ENCODE measurements at regions not wholly inside any gene's neighbourhood (a gene's known extent, or its start where the extent isn't known, plus 50 kb on each side); places are given as distances from the start of the nearest gene placed in this dataset.

DNA sequence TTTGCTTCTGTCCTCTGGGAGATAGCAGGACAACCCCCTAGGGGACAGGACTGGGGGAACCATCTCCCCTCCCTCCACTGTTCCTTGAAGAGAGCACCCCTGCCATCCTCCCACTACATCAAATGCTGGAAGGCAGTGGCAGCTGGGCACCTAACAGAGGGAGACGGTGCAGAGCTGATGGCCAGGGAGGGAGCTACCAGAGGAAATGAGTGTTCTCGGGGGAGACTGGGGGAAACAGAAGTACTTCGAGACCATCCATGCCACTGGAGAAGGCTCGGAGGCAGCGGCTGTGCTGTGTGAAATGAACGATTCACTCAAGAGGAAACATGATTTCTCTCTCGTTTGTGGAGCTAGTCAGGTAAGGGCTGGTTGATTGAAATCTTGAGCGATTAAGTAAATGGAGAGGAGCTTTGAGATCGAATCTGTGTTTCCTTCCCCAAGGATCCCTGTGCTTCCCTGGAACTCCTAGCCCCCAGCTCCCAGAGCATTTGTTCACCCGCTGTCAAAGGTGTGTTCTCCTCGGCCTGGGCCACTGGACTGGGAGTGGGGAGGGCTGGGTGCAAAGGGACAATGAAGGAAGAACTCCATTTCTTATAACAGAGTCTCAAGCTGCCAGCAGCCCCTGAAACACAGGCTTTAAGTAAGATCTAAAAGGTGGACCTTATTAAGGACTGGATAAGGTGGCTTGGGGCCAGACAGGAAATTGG, 261.3 kb upstream of the MOCS1 start:
- no peak for DNase-seq (ENCODE audit: low spot score)

DNA sequence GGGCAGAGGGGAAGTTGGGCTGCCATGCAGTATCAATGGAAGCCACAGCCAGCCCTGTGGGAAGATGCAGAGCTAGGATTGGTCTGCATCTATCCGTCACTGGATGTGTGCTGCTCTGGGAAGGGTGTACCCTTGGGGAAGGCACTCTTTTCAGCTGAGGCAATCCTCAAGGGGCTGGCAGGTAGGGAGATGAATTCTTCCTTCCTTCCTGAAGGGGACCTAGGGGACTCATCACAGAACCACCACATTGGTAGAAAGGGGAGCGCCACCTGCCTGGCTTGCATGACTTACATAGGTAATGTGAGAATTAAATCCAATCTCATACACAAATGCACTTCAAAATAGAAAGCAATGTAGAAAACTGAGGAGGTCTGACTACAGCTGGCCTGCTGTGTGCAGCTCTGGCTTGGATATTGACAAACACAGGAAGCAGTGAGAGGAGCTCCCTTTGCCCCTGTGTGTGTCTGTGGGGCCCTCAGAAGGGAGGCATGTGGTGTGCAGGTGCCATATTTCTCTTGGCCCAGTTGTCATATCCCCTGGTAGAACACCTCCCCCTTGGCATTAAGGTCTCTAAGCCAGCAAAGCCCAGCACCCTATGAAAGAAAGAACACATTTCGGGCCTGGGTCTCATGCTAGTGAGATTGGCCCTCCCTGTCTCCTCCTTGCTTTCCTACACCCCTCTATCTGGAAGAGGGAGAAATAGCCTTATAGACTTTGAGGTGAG, 260.3 kb upstream of the MOCS1 start:
- DNase-seq (ENCODE audit: low spot score) = no peak

DNA sequence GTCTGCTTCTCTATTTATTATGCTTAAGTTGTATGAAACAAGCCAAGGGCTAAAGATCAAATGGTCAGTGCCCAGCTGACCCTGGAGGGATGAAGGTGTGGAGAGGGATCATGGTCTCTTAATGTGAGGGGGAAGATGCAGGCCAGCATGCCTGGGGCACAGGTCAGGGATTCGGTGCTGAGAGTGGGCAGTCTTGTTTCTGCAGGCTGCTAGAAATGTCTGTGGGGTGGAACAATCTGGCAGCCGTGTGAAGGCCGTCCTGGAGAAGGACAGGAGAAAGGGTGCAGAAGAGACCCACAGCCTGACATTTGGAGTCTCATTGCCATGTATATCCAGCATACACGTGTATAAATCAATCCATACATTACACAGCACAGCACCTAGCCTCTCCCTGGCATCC, 258.3 kb upstream of the MOCS1 start:
- no peak for DNase-seq (ENCODE audit: low spot score)

DNA sequence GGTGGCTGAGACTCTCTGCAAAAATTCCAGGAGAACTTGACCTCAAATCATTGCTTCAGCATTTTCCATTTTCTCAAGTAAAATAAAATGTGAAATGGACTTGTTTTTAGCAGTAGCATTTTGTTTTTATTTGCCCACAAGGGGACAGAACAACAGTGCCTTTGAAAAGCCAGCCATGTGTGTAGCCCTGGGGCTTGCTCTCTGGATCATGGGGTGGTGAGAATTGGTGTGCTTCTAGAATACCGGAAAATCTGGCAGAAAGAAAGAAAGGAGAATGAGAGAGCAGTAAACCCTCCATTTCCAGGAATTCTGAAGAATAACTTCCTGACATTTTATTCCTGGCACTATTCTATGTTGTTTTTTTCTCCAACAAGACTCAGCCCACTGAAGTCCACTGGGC, 254.7 kb upstream of the MOCS1 start:
- no peak for DNase-seq (ENCODE audit: low spot score)

DNA sequence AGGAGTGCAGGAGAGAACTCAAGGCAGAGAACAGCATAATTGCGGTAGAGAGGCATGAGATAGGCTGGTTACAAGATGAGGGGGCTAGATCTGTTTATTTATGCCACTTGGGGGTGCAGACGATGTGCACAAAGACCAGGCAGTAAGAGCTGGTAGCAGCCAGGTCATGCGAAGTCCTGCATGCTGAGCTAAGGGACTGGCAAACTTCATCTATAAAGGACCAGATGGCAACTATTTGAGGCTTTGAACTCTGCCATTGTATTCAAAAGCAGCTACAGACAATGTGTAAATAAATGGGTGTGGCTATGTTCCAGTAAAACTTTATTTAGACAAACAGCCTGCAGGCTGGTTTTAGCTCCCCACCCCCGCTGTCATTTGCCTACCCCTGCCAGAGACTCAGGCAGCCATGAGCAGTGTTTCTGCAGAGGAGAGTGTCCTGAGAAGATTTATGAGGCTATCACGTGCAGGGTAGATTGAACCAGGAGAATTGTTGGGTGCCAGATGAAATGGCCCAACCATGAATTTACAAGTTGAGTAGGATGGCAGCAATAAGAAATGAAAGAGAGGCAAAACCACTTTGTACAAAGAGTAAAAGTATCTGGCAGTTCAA, 253.4 kb upstream of the MOCS1 start:
- DNase-seq (ENCODE audit: low spot score) = no peak

DNA sequence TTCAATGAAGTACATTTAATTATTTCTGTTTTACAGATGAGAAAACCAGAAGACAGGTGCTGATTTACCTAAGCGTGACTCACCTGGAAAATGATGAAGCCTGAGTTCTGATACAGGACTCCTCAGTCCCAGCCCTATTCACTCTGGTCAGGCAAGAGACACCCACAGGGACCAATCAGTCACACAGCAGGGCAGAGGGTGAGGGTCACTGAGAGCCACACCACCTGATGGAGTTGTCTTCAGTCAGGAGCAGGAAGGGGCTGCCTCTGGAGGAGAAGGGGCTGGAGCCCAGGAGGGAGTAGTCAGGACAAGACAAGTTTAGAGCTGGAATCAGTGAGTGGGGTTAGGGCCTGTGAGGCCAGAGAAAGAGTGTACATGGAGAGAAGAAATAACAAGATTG, 251.2 kb upstream of the MOCS1 start:
- DNase-seq (ENCODE audit: low spot score) = no peak

DNA sequence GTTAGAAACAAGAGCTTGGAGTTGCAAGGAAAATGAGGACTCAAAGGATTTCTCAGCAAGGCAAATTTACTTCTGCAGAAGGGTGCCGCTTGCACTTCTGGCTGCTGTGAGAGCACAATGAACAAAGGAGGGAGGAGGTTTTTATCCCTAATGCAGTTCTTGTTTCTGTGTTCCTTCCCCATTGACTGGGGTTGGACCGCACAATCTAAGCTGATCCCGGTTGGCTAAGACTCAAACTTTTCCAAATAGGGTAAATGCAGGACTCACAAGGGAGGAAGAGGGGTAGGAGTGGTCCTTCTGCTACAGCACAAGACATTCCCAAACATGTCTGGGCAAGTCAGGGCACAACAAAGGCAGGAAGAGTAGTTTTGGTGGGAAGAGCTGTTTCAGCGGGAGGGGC, 249.6 kb upstream of the MOCS1 start:
- DNase-seq (ENCODE audit: low spot score) = no peak

DNA sequence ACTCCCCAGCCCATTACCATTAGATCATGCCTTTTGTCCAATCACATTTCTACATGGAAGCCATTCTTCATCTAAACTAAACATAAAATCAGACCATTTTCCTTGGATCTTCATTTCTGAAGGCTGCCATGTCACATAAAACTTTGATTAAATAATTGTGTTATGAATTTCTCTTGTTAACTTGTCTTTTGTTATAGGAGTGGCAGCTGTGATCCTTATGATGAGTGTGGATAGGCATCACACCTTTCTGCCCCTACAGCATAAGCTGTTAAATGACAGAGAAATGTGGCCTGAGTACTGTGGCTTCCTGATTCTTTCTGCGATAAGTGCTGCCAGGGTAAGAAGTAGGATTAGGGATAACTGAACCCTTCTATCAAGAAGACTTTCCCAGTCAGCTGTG, 247.1 kb upstream of the MOCS1 start:
- no peak for DNase-seq (ENCODE audit: low spot score)

DNA sequence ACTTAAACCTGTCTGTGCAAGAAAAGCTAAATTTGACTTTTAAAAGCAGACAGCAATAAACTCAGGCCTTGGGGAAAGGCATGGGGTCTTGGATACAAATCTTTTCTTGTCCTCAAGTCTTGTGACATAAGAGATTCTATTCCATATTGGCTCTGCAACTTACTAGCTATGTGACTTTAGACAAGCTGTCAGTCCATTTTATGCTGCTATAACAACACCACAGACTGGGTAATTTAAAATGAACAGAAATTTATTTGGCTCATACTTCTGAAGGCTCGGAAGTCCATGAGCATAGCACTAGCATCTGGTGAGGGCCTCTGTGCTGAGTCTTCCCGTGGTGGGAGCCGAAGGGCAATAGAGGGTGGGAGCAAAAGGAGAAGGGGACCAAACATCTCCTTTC, 246.0 kb upstream of the MOCS1 start:
- no peak for DNase-seq (ENCODE audit: low spot score)

DNA sequence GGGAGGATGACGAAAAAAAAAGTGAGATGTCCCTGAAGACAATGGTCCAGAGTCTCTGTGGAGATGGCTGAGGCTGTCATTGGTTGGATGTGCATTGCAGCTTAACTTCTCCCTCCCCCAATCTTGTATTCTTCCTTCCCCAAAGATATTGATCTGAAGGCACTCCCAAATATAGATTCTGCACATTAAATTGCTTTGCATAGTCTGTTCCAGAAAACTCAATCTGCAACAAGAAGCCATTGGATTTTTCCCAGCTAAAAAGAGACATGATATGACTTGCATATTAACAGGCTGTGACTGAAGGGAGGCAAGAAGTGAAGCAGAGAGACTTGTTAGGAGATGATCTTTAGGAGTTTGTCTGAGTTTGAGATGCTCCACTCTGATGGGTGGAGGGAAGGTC, 245.2 kb upstream of the MOCS1 start:
- no peak for DNase-seq (ENCODE audit: low spot score)

DNA sequence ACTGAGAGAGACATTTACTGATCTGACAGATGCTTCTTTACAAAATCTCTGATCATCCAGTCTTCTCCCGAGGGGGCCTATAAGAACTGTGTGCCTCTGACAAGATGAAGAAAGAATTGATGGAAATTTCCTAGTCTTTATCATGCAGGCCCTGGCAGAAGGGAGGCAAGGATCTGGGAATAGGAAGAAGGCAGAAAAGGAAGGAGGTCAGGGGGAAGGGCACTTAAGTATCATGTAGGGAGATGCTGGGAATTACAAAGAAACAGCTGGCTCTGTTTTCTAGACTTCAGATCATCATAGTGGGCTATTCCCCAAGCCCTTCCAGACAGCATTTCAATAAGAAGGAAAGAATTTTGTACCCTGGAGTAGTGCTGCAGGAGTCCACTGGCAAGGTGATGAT, 243.3 kb upstream of the MOCS1 start:
- DNase-seq (ENCODE audit: low spot score) = no peak

DNA sequence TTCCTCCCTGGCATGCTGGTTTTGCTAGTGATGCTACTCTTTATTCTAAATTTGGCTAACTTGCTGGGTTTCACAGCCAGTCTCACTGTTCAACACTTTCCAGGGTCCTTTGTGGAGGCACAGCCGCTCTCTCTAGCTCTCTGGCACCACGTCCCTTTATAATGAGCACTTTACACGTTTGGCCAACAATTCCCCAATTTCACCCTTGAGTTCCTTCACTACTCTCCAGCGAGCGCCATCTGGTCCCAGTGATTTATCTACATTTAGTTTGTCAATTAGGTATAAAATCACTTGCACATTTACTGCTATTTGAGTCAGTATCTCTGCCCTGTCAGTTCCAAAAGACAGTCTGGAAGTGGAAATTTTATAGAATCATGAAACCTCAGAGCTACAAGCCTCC, 241.9 kb upstream of the MOCS1 start:
- DNase-seq (ENCODE audit: low spot score) = no peak

DNA sequence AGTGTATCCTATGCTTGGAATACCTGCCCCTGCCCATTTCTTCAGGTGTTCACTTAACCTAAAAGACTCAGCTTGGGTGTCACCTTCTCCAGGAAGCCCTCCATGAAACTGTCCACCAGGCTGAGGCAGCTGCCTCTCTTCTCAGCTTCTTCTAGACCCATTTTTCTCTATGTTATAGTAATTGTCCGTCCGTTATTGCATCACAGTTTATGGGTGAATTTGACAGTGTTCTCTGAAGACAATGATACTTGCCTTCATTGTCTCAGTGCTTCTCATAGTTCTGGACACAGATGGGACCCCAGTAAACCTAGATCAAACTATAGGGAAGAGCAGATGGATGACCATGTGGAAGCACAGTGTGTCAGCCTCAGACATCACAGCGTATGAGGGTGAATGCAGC, 238.0 kb upstream of the MOCS1 start:
- no peak for DNase-seq (ENCODE audit: low spot score)

DNA sequence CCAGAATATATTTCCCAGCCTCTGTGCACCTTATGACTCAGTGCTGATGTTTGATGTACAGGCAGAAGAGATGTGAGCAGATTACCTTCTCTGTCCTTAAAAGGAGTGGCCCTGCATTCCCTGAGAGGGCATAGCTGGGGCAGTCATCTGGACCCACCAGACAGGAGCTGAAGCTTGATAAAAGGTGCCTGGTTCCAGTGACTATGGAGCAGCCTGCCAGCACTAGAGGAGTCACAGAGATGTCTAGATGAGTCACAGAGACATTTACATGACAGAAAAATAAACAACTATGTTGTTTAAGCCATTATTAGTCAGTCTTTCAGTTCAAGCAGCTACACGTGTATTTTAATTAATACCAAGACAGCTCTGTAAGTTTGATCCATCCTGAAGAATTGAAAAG, 237.1 kb upstream of the MOCS1 start:
- no peak for DNase-seq (ENCODE audit: low spot score)

DNA sequence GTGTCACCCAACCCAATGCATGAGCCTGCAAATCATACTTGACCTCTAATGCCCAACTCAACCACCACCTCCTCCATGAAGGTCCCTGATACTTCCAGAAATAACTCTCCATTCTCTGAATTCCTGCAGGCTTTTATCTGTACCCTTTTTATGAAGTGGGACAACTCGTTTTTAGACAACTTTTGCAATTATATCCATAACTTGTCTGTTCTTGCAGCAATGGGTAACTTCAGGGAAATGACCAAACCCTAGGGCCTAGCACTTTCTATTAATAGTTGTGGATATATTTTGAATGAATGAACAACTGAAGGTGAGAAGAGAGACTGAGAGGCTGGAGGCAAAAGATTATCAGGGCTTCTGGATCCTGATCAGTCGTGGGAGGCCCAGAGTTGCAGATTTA, 236.6 kb upstream of the MOCS1 start:
- no peak for DNase-seq (ENCODE audit: low spot score)

DNA sequence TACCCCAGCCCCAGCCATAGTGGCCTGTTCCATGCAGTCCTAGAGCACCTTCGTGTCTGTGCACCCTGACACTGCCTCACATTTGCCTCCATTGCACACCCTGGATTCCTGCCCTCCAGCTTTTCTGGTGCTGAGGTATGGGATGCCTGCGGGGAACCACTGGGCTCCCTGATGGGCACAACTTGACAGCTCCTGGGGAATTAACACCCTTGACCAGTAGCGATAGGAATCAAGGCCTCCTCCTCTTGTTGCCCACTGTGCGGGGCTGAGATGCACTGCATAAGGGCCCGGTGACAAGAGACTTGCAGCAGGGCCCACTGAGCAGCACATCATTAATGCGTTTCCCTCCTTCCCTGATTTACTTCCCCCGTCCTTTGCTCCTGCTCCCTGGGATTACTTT, 235.6 kb upstream of the MOCS1 start:
- no peak for DNase-seq (ENCODE audit: low spot score)

DNA sequence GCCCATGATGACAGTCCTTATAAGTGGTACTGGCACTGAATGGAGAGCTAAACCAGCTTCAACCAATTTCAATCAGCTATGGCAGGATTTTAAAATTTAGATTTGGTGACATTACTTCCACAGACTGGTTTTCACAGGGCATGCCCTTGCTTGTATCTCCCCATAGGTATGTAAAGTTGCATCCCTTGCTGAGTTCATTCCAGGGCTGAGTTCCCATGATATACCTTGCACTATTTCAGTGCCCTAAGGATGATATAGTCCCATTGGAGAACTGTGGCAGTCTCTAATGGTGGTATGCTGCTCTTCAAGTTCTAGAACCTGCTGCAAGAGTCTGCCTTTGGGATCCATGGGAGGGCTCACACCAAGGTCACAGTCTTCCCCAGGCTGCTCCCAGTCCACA, 232.7 kb upstream of the MOCS1 start:
- DNase-seq (ENCODE audit: low spot score) = no peak

DNA sequence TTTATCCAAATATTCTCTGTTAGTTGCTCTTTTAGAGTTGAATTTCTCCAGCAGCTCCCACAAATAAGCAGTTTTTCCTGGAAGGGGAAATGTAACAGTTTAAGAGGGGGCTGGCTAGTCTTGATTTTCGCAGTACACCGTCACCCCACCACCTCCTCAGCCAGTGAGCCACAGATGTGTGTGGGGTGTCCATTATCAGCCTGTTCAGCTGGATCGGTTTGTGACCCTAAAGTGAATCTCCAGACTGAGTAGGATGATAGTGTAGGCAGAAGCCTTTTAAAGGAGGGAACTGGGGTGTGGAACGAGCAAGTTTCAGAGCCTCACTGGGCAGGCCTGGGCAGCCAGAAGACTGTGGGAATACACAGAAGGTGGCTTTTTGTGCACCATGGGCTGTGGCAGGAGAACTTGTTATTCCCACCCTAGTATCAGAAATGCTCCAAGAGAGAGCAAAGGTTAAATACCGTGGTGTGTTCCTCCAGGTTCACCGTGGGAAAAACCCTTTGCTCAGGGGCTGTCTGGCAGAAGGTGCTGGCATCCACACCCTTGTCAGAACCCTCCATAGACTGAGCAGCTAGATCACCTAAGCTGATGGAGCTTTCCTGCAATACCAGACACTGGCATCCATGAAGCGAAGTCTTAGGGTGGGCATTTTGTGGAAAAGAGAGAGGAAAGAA, 230.9 kb upstream of the MOCS1 start:
- no peak for DNase-seq (ENCODE audit: low spot score)

DNA sequence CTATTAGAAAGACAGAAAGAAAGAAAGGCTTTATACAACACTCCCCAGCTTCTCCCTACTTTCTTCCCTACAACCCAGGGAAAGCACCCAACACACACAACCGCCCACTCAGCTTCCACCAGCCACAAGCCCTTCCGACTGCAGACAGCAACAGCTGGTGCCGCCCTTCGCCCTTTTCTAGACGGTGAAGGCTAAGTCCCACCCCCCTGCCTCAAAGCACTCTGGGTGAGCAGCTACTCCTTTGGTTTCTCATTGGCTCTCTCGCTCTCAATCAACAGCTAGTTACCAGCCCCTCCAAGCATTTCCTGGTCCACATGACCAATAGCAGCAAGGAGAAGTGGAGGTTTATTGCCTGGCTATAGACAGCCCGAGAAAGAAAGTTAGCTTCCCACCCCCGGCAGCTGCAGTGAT, 230.1 kb upstream of the MOCS1 start:
- no peak for DNase-seq (ENCODE audit: low spot score)

DNA sequence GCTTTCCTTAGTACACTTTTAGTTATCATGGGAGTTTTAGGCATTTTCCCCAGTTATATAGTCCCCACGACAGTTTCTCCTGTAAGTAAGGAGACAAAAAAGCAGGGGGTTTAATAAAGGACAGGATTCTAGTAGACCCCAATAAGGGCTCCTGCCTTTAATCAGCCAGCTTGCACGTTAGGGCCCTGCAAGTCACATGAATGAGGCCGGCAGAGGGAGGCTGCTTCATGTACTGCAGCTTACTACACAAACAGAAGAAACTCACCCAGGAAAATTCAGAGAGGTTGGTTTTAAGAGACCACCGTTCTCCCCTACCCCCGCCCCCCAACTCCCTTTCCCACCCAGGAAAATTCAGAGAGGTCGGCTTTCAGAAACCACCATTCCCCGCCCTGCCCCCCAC, 229.7 kb upstream of the MOCS1 start:
- no peak for DNase-seq (ENCODE audit: low spot score)

DNA sequence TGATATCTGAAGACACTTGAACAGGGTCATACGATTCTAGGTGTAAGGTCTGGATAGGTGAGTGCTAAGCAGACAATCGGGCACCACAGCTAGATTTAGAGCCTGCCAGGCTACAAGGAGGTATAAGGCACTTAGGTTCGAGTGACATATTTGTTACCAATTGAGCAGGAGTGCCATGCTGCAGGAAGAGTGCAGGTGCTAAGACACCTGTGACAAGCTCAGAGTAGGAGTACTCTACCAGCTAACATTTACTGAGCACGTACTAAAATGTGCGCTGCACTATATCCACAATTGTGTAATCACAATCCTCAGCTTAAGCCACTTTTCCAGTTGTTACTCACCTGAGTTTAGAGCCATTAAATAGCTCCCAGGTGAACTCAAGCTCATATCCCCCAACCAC, 227.8 kb upstream of the MOCS1 start:
- DNase-seq (ENCODE audit: low spot score) = no peak

DNA sequence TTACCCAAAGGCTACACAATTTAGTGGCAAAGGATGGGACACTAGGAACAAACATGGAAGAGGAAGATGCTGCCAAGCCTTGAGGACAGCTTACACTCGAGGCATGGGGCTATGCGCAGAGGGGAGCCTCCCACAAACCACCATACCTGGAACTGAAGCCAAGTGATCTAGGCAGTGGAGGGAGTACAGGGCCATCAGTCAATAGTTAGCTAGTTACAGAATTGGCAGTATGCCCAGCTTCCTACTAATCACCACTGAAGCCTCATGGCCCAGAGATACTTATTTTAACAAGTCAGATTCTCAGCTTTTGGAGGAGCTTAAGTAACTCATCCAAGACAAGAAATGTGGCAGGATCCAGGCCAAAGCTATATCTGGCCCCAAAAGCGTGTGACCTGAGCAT, 226.6 kb upstream of the MOCS1 start:
- no peak for DNase-seq (ENCODE audit: low spot score)

Data from mesenteric fat pad (tissue), 1 donor.